ENCODE measurements at regions not wholly inside any gene's neighbourhood (a gene's known extent, or its start where the extent isn't known, plus 50 kb on each side); places are given as distances from the start of the nearest gene placed in this dataset.

DNA sequence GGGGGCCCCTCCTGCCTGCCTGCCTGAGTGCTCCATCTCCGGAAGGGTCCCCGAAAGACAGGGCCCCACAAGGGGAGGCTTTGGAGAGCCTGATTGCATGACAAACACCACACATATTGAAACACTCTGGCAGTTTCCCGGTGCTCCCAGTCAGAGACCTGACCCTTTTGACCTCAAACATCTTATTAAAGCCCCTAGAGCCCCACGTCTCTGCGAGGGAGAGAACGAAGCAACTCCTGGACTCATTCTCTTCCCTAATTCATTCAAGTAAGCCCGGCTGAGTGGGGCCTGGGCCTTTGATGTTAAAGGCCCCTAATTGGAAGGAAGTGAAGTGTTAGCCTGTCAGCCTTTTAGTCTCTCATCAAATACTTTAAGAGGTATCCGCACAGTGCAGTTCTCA is 335.6 kb downstream of the CYRIA start:
- DNase-seq = no peak
- Histone ChIP-seq H3K4me3 (no peak overlapping the region), H3K4me1 (peaks cover 3% of the 10 kb centered on the region), H3K36me3 (no peaks in the 10 kb centered on the region), H3K27ac (replicated peaks) (no peak overlapping the region), H3K27me3 (ENCODE audit: low read depth) (peaks cover 3% of the 10 kb centered on the region), H3K9me3 (replicated peaks) (no peaks in the 10 kb centered on the region)
- intact Hi-C loops (cut with micrococcal nuclease) = no loop called here
- TF ChIP-seq, protein P1, sequence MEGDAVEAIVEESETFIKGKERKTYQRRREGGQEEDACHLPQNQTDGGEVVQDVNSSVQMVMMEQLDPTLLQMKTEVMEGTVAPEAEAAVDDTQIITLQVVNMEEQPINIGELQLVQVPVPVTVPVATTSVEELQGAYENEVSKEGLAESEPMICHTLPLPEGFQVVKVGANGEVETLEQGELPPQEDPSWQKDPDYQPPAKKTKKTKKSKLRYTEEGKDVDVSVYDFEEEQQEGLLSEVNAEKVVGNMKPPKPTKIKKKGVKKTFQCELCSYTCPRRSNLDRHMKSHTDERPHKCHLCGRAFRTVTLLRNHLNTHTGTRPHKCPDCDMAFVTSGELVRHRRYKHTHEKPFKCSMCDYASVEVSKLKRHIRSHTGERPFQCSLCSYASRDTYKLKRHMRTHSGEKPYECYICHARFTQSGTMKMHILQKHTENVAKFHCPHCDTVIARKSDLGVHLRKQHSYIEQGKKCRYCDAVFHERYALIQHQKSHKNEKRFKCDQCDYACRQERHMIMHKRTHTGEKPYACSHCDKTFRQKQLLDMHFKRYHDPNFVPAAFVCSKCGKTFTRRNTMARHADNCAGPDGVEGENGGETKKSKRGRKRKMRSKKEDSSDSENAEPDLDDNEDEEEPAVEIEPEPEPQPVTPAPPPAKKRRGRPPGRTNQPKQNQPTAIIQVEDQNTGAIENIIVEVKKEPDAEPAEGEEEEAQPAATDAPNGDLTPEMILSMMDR (IDR thresholded peaks at IDR 0.05; ENCODE audit: borderline replicate concordance) = no peak

DNA sequence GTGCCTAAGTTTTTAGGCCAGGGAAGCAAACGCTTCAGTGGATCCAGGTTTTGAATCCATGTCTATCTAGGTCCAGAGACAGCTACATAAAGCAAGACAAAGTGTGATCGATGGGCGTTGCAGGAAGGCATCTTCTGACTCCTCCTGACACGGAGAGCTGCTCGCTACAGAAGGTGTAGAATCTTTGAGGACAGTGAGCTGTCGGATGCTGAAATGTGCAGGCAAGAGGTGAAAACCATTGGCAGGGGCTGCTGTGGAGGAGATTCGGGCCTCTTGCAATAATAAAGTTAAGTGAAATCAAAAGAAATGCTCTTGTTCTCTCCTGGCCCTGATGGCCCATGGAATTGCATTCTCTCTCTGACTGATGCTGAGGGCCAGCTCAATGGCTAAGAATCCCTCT is 336.2 kb downstream of the CYRIA start:
- Histone ChIP-seq H3K27me3 (ENCODE audit: low read depth) (no peaks in the 10 kb centered on the region), H3K27ac (replicated peaks) (no peak overlapping the region), H3K36me3 (no peaks in the 10 kb centered on the region), H3K9me3 (replicated peaks) (no peaks in the 10 kb centered on the region), H3K4me1 (peaks cover 3% of the 10 kb centered on the region), H3K4me3 (no peak overlapping the region)
- TF ChIP-seq, protein P1 (IDR thresholded peaks at IDR 0.05; ENCODE audit: borderline replicate concordance) = no peak
- intact Hi-C loops (cut with micrococcal nuclease) = no loop called here
- no peak for DNase-seq

DNA sequence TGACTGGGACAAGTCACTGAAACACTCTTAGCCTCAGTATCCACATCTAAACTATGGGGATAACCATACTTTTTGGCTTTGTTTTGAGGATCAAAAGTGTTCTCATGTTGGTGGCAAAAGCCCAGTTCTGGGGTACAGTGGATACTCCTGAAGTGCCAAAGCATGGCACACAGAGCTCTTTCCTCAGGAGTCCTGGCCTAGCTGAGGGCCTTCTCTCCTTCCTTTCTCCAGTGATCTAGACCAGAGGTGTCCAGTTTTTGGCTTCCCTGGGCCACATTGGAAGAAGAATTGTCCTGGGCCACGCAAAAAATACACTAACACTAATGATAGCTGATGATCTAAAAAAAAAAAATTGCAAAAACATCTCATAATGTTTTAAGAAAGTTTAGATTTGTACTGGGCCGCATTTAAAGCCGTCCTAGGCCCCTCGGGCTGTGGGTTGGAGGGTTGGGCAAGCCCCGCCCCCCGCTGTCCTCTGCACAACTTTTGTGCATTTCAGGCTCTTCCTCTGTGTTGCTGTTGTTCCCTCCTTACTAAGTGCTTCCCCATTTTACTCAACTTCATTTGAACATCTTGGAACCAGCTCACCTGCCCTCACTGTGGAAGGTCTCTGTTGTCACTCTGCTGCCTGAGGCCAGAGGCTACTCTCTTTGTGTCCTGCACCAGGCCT is 337.0 kb downstream of the CYRIA start:
- intact Hi-C loops (cut with micrococcal nuclease) = no loop called here
- H3K36me3 ChIP-seq = no peaks in the 10 kb centered on the region

DNA sequence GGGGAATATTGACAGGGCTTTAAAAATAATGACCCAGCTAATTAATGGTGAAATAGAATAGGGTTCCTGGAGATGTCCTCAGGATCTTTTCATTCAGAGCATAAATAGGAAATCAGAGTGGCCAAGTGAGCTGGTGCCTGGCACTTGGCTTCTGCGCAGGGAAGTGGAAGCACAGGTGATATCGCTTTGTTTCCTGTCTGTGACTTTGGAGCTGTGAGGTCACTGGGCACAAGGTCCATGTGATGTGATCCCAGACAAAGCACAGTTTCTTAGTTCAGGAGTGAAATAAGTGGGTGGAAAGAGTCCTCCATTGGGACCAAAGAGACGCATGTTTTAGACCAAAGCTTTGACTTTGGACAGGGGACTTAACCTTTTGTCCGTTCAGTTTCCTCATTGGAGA is 338.3 kb downstream of the CYRIA start:
- TF ChIP-seq, protein P1 (IDR thresholded peaks at IDR 0.05; ENCODE audit: borderline replicate concordance) = no peak

More for the DNA sequence above, 337.0 kb downstream of the CYRIA start:
- Histone ChIP-seq H3K4me1 (peaks cover 3% of the 10 kb centered on the region), H3K4me3 (no peak overlapping the region), H3K27me3 (ENCODE audit: low read depth) (peaks cover 5% of the 10 kb centered on the region), H3K27ac (replicated peaks) (no peak overlapping the region), H3K9me3 (replicated peaks) (no peaks in the 10 kb centered on the region)
- TF ChIP-seq, protein P1 (IDR thresholded peaks at IDR 0.05; ENCODE audit: borderline replicate concordance) = no peak
- DNase-seq = no peak

DNA sequence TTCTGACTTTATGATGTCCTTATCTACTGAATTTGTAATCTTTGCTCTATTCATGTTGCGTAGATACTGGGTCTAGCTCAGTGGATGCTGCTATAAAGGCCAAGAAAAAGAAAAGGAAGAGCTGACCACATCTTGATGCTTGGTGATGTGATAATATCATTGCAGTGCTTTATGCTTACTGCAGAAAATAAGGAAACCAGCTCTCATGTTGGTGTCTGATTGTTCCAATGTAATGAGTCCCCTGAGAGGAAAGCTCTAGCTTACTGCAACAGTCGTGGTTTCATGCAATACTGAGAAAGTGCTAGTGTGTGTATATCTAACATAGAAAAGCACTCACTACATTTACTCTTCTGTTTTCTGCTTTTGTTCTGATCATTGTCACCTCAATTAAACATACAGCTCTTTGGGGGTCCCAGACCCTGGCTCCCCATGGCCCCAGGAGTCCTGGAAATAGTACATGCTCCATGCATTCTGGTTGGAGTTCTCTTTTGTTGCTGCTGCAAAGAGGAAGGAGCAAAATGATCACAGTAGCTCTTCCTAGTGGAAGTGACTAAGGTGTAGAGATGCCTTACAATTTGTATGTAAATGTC is 338.8 kb downstream of the CYRIA start:
- Histone ChIP-seq H3K27me3 (ENCODE audit: low read depth) (peaks cover 7% of the 10 kb centered on the region), H3K9me3 (replicated peaks) (no peaks in the 10 kb centered on the region), H3K4me3 (no peak overlapping the region), H3K27ac (replicated peaks) (no peak overlapping the region), H3K36me3 (no peaks in the 10 kb centered on the region), H3K4me1 (peaks cover 3% of the 10 kb centered on the region)
- intact Hi-C loops (cut with micrococcal nuclease) = no loop called here
- DNase-seq = no peak
- TF ChIP-seq, protein P1 (IDR thresholded peaks at IDR 0.05; ENCODE audit: borderline replicate concordance) = no peak

More for the DNA sequence above, 338.3 kb downstream of the CYRIA start:
- intact Hi-C loops (cut with micrococcal nuclease) = no loop called here
- H3K4me3 ChIP-seq = no peak overlapping the region
- peaks cover 7% of the 10 kb centered on the region for H3K27me3 ChIP-seq (ENCODE audit: low read depth)
- peaks cover 3% of the 10 kb centered on the region for H3K4me1 ChIP-seq
- DNase-seq = no peak
- no peak overlapping the region for H3K27ac ChIP-seq (replicated peaks)
- H3K9me3 ChIP-seq (replicated peaks) = no peaks in the 10 kb centered on the region
- no peaks in the 10 kb centered on the region for H3K36me3 ChIP-seq

Data from left ventricle myocardium inferior (tissue), 1 donor.